ENCODE measurements at regions not wholly inside any gene's neighbourhood (a gene's known extent, or its start where the extent isn't known, plus 50 kb on each side); places are given as distances from the start of the nearest gene placed in this dataset.

GRCh38 chr12:98370976-98371375 lies 144.4 kb upstream of the TMPO start:
- TF ChIP-seq CTCF (IDR thresholded peaks at IDR 0.05) = no peak
- TF ChIP-seq POLR2A (IDR thresholded peaks at IDR 0.05) = no peak

Measured in Peyer's patch (tissue), 4 donors.